A673 (cell line): ENCODE measurements at regions not wholly inside any gene's neighbourhood (a gene's known extent, or its start where the extent isn't known, plus 50 kb on each side); places are given as distances from the start of the nearest gene placed in this dataset.

Experiments used
- BruUV-seq: library from RNA; stranded (reverse); fragments of 400-500 nt; replicated peaks from 2 replicates; lab custom pipeline; 2021; lab: Mats Ljungman, UMichigan
- CTCF ChIA-PET: fragments of 300-600 bp; sonication (Branson Sonifier 250); formaldehyde crosslinking; loops from one replicate; lab custom pipeline; 2022; ENCODE audit warnings: antibody characterized with exemption; lab: Charles Lee
- POLR2A ChIA-PET: fragments of 300-600 bp; sonication (Branson Sonifier 250); formaldehyde crosslinking; loops from one replicate; lab custom pipeline; 2022; ENCODE audit warnings: antibody characterized with exemption; ENCODE audit not compliant: low non-redundant PET; lab: Charles Lee
- DNase-seq: peaks from one replicate; pipeline ENCODE4 v3.0.0-alpha.2; 2015; ENCODE audit warnings: low spot score
- H3K27ac ChIP-seq: fragments of 200-600 bp; sonication (generic); 2 replicates; pipeline ENCODE4 v1.5.1; 2016; ENCODE audit warnings: mixed run types, low read depth, mild to moderate bottlenecking, mixed read lengths, antibody characterized with exemption, low read length; ENCODE audit not compliant: poor library complexity, severe bottlenecking
- H3K27me3 ChIP-seq: fragments of 200-600 bp; sonication (generic); replicated peaks from 2 replicates; pipeline ENCODE4 v1.6.1; 2017; ENCODE audit warnings: mixed run types, low read depth, mild to moderate bottlenecking, mixed read lengths, antibody characterized with exemption, low read length; ENCODE audit not compliant: insufficient read depth, poor library complexity
- H3K36me3 ChIP-seq: fragments of 200-600 bp; sonication (generic); 2 replicates; pipeline ENCODE4 v1.6.1; 2016; ENCODE audit warnings: mixed run types, mild to moderate bottlenecking, mixed read lengths, antibody characterized with exemption, low read length; ENCODE audit not compliant: insufficient read depth, poor library complexity, severe bottlenecking
- H3K4me1 ChIP-seq: fragments of 200-600 bp; sonication (generic); 2 replicates; pipeline ENCODE4 v1.6.1; 2017; ENCODE audit warnings: mixed run types, mild to moderate bottlenecking, mixed read lengths, antibody characterized with exemption, low read length; ENCODE audit not compliant: insufficient read depth, poor library complexity, severe bottlenecking
- H3K4me3 ChIP-seq: fragments of 200-600 bp; sonication (generic); 2 replicates; pipeline ENCODE4 v1.5.1; 2016; ENCODE audit warnings: low read depth, mixed run types, mild to moderate bottlenecking, mixed read lengths, low read length; ENCODE audit not compliant: poor library complexity, severe bottlenecking
- H3K9me3 ChIP-seq: fragments of 200-600 bp; sonication (generic); 2 replicates; pipeline ENCODE4 v1.6.1; 2016; ENCODE audit warnings: mixed run types, low read depth, mild to moderate bottlenecking, mixed read lengths, antibody characterized with exemption, low read length; ENCODE audit not compliant: poor library complexity, severe bottlenecking
- EZH2 ChIP-seq: fragments of 200-600 bp; sonication (generic); IDR thresholded peaks from 2 replicates; pipeline ENCODE4 v1.6.1; 2017; ENCODE audit warnings: borderline replicate concordance, low read depth, mild to moderate bottlenecking, mixed read lengths, antibody characterized with exemption, low read length; ENCODE audit not compliant: poor library complexity, severe bottlenecking
- intact Hi-C: fragments of 100-400 bp; cut with micrococcal nuclease; formaldehyde crosslinking; loops from one replicate; pipeline ENCODE4 v1.10.0; 2022; ENCODE audit not compliant: unreplicated experiment
- TF ChIP-seq, protein P1 (sequence below): fragments of 300-800, 200-600 bp; sonication (generic); conservative IDR thresholded peaks from 2 replicates; pipeline ENCODE4 v1.5.1; 2017; ENCODE audit warnings: low read depth, mild to moderate bottlenecking, antibody characterized with exemption, low read length, moderate library complexity, mixed read lengths

DNA sequence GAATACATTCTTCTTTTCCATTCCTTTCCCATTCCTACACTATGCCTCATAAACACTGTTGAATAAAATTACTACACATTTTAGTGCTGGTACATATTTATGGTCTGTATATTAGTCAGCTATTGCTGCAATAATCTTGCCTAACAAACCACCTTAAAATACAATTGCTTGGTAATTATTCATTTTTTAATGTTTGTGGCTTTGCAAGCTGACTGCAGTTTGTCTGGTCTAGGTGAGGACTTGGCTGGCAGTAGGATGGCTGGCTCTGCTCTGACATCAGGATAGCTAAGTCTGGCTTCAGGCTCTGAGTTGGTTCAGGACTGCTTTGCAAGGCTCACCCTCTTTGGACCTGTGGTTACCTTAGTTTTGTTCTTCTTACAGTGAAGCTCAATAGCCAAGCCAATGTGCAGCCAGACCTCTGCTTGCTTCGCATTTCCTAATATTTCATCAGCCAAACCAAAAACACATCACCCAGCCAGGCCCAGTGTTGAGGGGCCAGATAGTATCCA lies 913.4 kb upstream of the RAG2 start:
- TF ChIP-seq, protein P1, sequence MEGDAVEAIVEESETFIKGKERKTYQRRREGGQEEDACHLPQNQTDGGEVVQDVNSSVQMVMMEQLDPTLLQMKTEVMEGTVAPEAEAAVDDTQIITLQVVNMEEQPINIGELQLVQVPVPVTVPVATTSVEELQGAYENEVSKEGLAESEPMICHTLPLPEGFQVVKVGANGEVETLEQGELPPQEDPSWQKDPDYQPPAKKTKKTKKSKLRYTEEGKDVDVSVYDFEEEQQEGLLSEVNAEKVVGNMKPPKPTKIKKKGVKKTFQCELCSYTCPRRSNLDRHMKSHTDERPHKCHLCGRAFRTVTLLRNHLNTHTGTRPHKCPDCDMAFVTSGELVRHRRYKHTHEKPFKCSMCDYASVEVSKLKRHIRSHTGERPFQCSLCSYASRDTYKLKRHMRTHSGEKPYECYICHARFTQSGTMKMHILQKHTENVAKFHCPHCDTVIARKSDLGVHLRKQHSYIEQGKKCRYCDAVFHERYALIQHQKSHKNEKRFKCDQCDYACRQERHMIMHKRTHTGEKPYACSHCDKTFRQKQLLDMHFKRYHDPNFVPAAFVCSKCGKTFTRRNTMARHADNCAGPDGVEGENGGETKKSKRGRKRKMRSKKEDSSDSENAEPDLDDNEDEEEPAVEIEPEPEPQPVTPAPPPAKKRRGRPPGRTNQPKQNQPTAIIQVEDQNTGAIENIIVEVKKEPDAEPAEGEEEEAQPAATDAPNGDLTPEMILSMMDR: no peak
- TF ChIP-seq EZH2: no peak
- H3K4me1 ChIP-seq: peaks cover 6% of the 10 kb centered on the region

DNA sequence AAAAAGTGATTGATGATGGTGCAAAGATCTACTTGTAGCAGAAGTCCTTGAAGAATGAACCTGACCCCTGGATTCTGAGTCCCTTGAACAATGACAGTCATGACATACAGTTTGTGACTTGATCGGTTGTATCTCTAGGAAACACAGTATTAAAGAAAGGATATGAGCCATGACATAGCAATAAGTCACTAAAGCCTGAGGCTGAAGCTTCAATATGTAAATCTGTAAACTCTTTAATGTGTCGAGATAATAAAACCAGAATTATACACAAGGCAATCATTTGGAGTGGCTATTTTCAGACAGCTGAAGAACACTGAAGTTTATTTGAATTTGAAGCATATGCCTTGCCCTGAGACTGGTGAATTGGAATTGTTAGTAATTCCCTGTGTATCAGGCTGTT lies 911.5 kb upstream of the RAG2 start:
- no TSS peak for BruUV-seq
- ChIA-PET POLR2A (no interaction called here), CTCF (no interaction called here)
- no peak overlapping the region for H3K4me3 ChIP-seq
- no peak for TF ChIP-seq EZH2
- TF ChIP-seq, protein P1: no peak
- peaks cover 6% of the 10 kb centered on the region for H3K4me1 ChIP-seq
- DNase-seq: no peak
- H3K27ac ChIP-seq: no peak overlapping the region
- no peaks in the 10 kb centered on the region for H3K27me3 ChIP-seq
- intact Hi-C loops: no loop called here
- no peaks in the 10 kb centered on the region for H3K36me3 ChIP-seq
- no peaks in the 10 kb centered on the region for H3K9me3 ChIP-seq

More for the DNA sequence above, 913.4 kb upstream of the RAG2 start:
- peaks cover 4% of the 10 kb centered on the region for H3K9me3 ChIP-seq
- DNase-seq: no peak
- H3K4me3 ChIP-seq: no peak overlapping the region
- ChIA-PET POLR2A (interaction anchor here (0.6 kb wide), 1 partner anchor 45 kb away, joined by 4 read pairs; no protein-coding TSS in a partner anchor), CTCF (no interaction called here)
- intact Hi-C loops: no loop called here
- BruUV-seq: no TSS peak
- no peaks in the 10 kb centered on the region for H3K36me3 ChIP-seq
- no peaks in the 10 kb centered on the region for H3K27me3 ChIP-seq
- H3K27ac ChIP-seq: no peak overlapping the region

DNA sequence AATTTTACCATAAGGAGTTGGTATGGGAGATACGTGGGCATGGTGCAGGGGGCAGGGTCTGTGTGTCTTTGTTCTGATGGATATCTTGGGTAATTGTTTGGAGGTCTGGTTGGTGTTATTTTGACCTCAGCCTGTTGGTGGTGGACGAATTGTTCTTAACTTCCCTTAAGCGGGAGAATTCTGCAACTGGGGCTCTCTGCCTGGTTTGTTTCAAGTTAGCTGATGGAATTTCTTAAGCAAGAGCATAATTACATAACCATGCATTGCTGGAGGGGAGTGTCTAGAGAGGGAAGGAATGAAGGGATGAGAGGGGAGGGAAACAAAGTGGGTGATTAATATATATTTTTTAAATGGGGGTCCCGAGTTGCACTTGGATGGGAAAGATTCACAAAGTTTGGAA lies 908.5 kb upstream of the RAG2 start:
- Histone ChIP-seq H3K4me1 (peaks cover 2% of the 10 kb centered on the region), H3K9me3 (no peaks in the 10 kb centered on the region), H3K27me3 (no peaks in the 10 kb centered on the region), H3K4me3 (no peak overlapping the region), H3K36me3 (no peaks in the 10 kb centered on the region), H3K27ac (no peak overlapping the region)
- no peak for DNase-seq
- intact Hi-C loops: no loop called here
- POLR2A ChIA-PET: no interaction called here
- no TSS peak for BruUV-seq
- CTCF ChIA-PET: no interaction called here
- TF ChIP-seq, protein P1: no peak
- TF ChIP-seq EZH2: no peak
